ENCODE measurements at regions not wholly inside any gene's neighbourhood (a gene's known extent, or its start where the extent isn't known, plus 50 kb on each side); places are given as distances from the start of the nearest gene placed in this dataset.
"Not testable (repeated sequence)": the region's sequence is repeated elsewhere in the genome, so short reads cannot be mapped to it uniquely, and the experiment has no call there.

- ChIA-PET POLR2A (no interaction called here), CTCF (no interaction called here)
- no peak for TF ChIP-seq LEF1 (IDR thresholded peaks at IDR 0.05; ENCODE audit: borderline replicate concordance)
- no peak for TF ChIP-seq L3MBTL2 (conservative IDR thresholded peaks at IDR 0.05)
- TF ChIP-seq FOXA1 (IDR thresholded peaks at IDR 0.05) = no peak
- no peak for TF ChIP-seq SUZ12 (IDR thresholded peaks at IDR 0.05)
- no peak for TF ChIP-seq HDGF (IDR thresholded peaks at IDR 0.05; ENCODE audit: borderline replicate concordance)
- no peak for TF ChIP-seq FOXK2 (IDR thresholded peaks at IDR 0.05)
- TF ChIP-seq ZNF384 (IDR thresholded peaks at IDR 0.05) = no peak
- DNase-seq (ENCODE audit: extremely low spot score) = no peak
Measured at GRCh38 chr3:28612232-28612631, 263.6 kb upstream of the AZI2 start.

- ChIA-PET POLR2A (no interaction called here), CTCF (no interaction called here)
- DNase-seq (ENCODE audit: extremely low spot score) = no peak
- TF ChIP-seq FOXA1 (IDR thresholded peaks at IDR 0.05) = no peak
- no peak for TF ChIP-seq FOXK2 (IDR thresholded peaks at IDR 0.05)
- no peak for TF ChIP-seq SP1 (IDR thresholded peaks at IDR 0.05)
- no peak for TF ChIP-seq TARDBP (IDR thresholded peaks at IDR 0.05)
- TF ChIP-seq NFRKB (IDR thresholded peaks at IDR 0.05) = no peak
- no peak for TF ChIP-seq FOXM1 (IDR thresholded peaks at IDR 0.05; ENCODE audit: borderline replicate concordance)
- no peak for TF ChIP-seq ELF4 (IDR thresholded peaks at IDR 0.05)
- TF ChIP-seq CTBP1 (IDR thresholded peaks at IDR 0.05; ENCODE audit: borderline replicate concordance) = no peak
- TF ChIP-seq L3MBTL2 (conservative IDR thresholded peaks at IDR 0.05) = no peak
- TF ChIP-seq HDGF (IDR thresholded peaks at IDR 0.05; ENCODE audit: borderline replicate concordance) = no peak
- TF ChIP-seq ZNF384 (IDR thresholded peaks at IDR 0.05) = no peak
- TF ChIP-seq PKNOX1 (IDR thresholded peaks at IDR 0.05) = no peak
- no peak for TF ChIP-seq SUZ12 (IDR thresholded peaks at IDR 0.05)
- TF ChIP-seq BHLHE40 (IDR thresholded peaks at IDR 0.05; ENCODE audit: borderline replicate concordance) = no peak
- no peak for TF ChIP-seq LEF1 (IDR thresholded peaks at IDR 0.05; ENCODE audit: borderline replicate concordance)
- TF ChIP-seq ARNT (IDR thresholded peaks at IDR 0.05) = no peak
Measured at GRCh38 chr3:28613511-28614106, 265.0 kb upstream of the AZI2 start.

GRCh38 chr3:28615071-28615470 is 266.4 kb upstream of the AZI2 start:
- ChIA-PET CTCF (no interaction called here), POLR2A (no interaction called here)
- no peak for DNase-seq (ENCODE audit: extremely low spot score)
- TF ChIP-seq ARNT (IDR thresholded peaks at IDR 0.05) = no peak
- no peak for TF ChIP-seq PKNOX1 (IDR thresholded peaks at IDR 0.05)
- TF ChIP-seq L3MBTL2 (conservative IDR thresholded peaks at IDR 0.05) = no peak
- TF ChIP-seq HDGF (IDR thresholded peaks at IDR 0.05; ENCODE audit: borderline replicate concordance) = no peak

GRCh38 chr3:28615971-28616370 is 267.3 kb upstream of the AZI2 start:
- DNase-seq (ENCODE audit: extremely low spot score) = no peak
- POLR2A ChIA-PET = no interaction called here
- CTCF ChIA-PET = interaction anchor here (0.5 kb wide), 1 partner anchor 52 kb away, joined by 3 read pairs; no protein-coding TSS in a partner anchor
- TF ChIP-seq ZNF384 (IDR thresholded peaks at IDR 0.05) (no peak), CTBP1 (IDR thresholded peaks at IDR 0.05; ENCODE audit: borderline replicate concordance) (no peak), TARDBP (IDR thresholded peaks at IDR 0.05) (no peak), ELF4 (IDR thresholded peaks at IDR 0.05) (no peak), BHLHE40 (IDR thresholded peaks at IDR 0.05; ENCODE audit: borderline replicate concordance) (no peak)

- no peak for DNase-seq (ENCODE audit: extremely low spot score)
- CTCF ChIA-PET = no interaction called here
- POLR2A ChIA-PET = no interaction called here
- TF ChIP-seq FOXM1 (IDR thresholded peaks at IDR 0.05; ENCODE audit: borderline replicate concordance) (no peak), HDGF (IDR thresholded peaks at IDR 0.05; ENCODE audit: borderline replicate concordance) (no peak), ZNF384 (IDR thresholded peaks at IDR 0.05) (no peak), TARDBP (IDR thresholded peaks at IDR 0.05) (no peak), SP1 (IDR thresholded peaks at IDR 0.05) (no peak)
Measured at GRCh38 chr3:28617821-28618220, 269.2 kb upstream of the AZI2 start.

GRCh38 chr3:28623106-28623505 is 274.5 kb upstream of the AZI2 start:
- CTCF ChIA-PET = no interaction called here
- POLR2A ChIA-PET = no interaction called here
- no peak for DNase-seq (ENCODE audit: extremely low spot score)
- TF ChIP-seq LEF1 (IDR thresholded peaks at IDR 0.05; ENCODE audit: borderline replicate concordance) (no peak), FOXM1 (IDR thresholded peaks at IDR 0.05; ENCODE audit: borderline replicate concordance) (no peak), PKNOX1 (IDR thresholded peaks at IDR 0.05) (no peak), SP1 (IDR thresholded peaks at IDR 0.05) (no peak), TARDBP (IDR thresholded peaks at IDR 0.05) (no peak), FOXK2 (IDR thresholded peaks at IDR 0.05) (no peak), ELF4 (IDR thresholded peaks at IDR 0.05) (no peak), NFRKB (IDR thresholded peaks at IDR 0.05) (no peak), ARNT (IDR thresholded peaks at IDR 0.05) (no peak), CTBP1 (IDR thresholded peaks at IDR 0.05; ENCODE audit: borderline replicate concordance) (no peak), HDGF (IDR thresholded peaks at IDR 0.05; ENCODE audit: borderline replicate concordance) (no peak), L3MBTL2 (conservative IDR thresholded peaks at IDR 0.05) (no peak), ZNF384 (IDR thresholded peaks at IDR 0.05) (no peak), FOXA1 (IDR thresholded peaks at IDR 0.05) (no peak)

- ChIA-PET POLR2A (no interaction called here), CTCF (no interaction called here)
- TF ChIP-seq FOXM1 (IDR thresholded peaks at IDR 0.05; ENCODE audit: borderline replicate concordance) = no peak
- no peak for TF ChIP-seq SP1 (IDR thresholded peaks at IDR 0.05)
- no peak for TF ChIP-seq BHLHE40 (IDR thresholded peaks at IDR 0.05; ENCODE audit: borderline replicate concordance)
- TF ChIP-seq ZNF384 (IDR thresholded peaks at IDR 0.05) = no peak
- no peak for TF ChIP-seq HDGF (IDR thresholded peaks at IDR 0.05; ENCODE audit: borderline replicate concordance)
- TF ChIP-seq ELF4 (IDR thresholded peaks at IDR 0.05) = no peak
- no peak for TF ChIP-seq NFRKB (IDR thresholded peaks at IDR 0.05)
- no peak for TF ChIP-seq FOXK2 (IDR thresholded peaks at IDR 0.05)
- no peak for TF ChIP-seq SUZ12 (IDR thresholded peaks at IDR 0.05)
- no peak for TF ChIP-seq PKNOX1 (IDR thresholded peaks at IDR 0.05)
- no peak for TF ChIP-seq L3MBTL2 (conservative IDR thresholded peaks at IDR 0.05)
- no peak for DNase-seq (ENCODE audit: extremely low spot score)
Measured at GRCh38 chr3:28624084-28624483, 275.5 kb upstream of the AZI2 start.

GRCh38 chr3:28627843-28628242 is 279.2 kb upstream of the AZI2 start:
- POLR2A ChIA-PET; CTCF ChIA-PET; DNase-seq (ENCODE audit: extremely low spot score): not testable (repeated sequence)

All from HEK293T (cell line).